Breast epithelium (tissue), 4 donors: ENCODE measurements at regions not wholly inside any gene's neighbourhood (a gene's known extent, or its start where the extent isn't known, plus 50 kb on each side); places are given as distances from the start of the nearest gene placed in this dataset.

ENCODE experiments used
- DNase-seq, 2 donors: peaks; one replicate each; pipeline ENCODE4 v3.0.0-alpha.2; 2019; ENCODE audit warnings: low spot score in 2 of 2
- H3K27ac ChIP-seq, 2 donors: fragments of 200-600 bp; sonication (generic) in 1 of 2; one replicate each; pipeline ENCODE4 v1.5.1; 2016 to 2019; ENCODE audit warnings: mild to moderate bottlenecking in 1 of 2
- H3K27me3 ChIP-seq, 2 donors: fragments of 200-600 bp; sonication (generic) in 1 of 2; one replicate each; pipeline versions ENCODE4 v1.5.1 to v1.6.0; 2017 to 2019; ENCODE audit warnings: control low read depth in 1 of 2, mild to moderate bottlenecking in 1 of 2
- H3K36me3 ChIP-seq: fragments of 200-600 bp; one replicate; pipeline ENCODE4 v1.5.1; 2019
- H3K4me1 ChIP-seq, 2 donors: fragments of 200-600 bp; sonication (generic); one replicate each; pipeline ENCODE4 v1.5.1; 2016 to 2019; ENCODE audit warnings: control low read depth in 1 of 2
- H3K4me3 ChIP-seq, 3 donors: fragments of 200-600 bp; sonication (generic); 1 replicate in 2 of 3; 2 replicates in 1 of 3; pipeline ENCODE4 v1.5.1; 2016 to 2019; ENCODE audit warnings: mild to moderate bottlenecking in 3 of 3, moderate library complexity in 2 of 3
- H3K9me3 ChIP-seq, 2 donors: fragments of 200-600 bp; sonication (generic) in 1 of 2; one replicate each; pipeline ENCODE4 v1.5.1; 2016 to 2019; ENCODE audit warnings: control low read depth in 1 of 2
- POLR2A ChIP-seq: fragments of 450-650 bp; IDR thresholded peaks from one replicate; pipeline ENCODE4 v1.6.1; 2016; ENCODE audit warnings: antibody characterized with exemption, mild to moderate bottlenecking, moderate library complexity
- POLR2AphosphoS5 ChIP-seq, 3 donors: sonication (generic); formaldehyde crosslinking; IDR thresholded peaks; one replicate each; pipeline ENCODE4 v1.6.1; 2017; ENCODE audit warnings: antibody characterized with exemption in 3 of 3
- intact Hi-C: fragments of 100-400 bp; cut with DNase I; formaldehyde crosslinking; loops from one replicate; pipeline ENCODE4 v1.15.1; 2023; ENCODE audit warnings: low total_unique reads
- TF ChIP-seq, protein P1 (sequence below), 3 donors: fragments of 450-650 bp; IDR thresholded peaks; one replicate each; pipeline ENCODE4 v1.5.1; 2016 to 2017; ENCODE audit warnings: antibody characterized with exemption in 3 of 3, mild to moderate bottlenecking in 3 of 3, moderate library complexity in 3 of 3

DNA sequence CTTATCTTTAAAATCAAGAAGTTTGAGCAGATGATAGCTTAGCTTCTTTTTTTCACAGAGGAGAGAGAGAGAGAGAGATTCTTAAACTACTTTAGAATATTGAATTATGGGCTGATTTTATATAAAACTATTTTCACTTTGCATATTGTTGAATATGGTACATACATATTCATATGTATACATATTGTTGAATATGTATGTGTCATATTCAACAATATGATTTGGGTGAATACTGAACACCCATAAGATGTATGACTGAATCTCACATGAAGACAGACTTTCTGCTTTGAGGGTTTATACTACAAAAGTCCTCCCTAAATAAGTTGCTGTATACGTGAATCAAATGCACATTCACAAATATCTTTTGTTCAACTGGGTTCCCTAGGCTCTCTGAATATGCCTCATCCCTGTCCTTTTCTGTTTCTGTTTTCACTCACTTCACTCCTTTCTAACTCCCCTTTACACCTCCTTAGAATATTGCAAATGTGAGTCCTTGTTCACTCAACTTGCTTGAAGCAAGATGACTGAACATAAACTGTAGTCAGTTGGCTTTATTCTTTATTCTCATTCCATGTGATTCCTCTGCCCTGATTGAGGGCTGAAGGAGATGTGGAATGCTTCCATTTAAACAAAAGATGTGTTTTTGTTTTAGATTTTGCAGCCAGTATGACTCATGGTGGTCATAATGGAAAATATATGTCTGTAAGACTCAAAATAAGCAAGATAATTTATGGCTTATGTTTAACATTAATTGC, 225.4 kb upstream of the DAB2 start:
- Histone ChIP-seq H3K4me1 (no peaks in the 10 kb centered on the region), H3K27me3 (no peaks in the 10 kb centered on the region), H3K9me3 (no peaks in the 10 kb centered on the region), H3K4me3 (no peak overlapping the region), H3K27ac (no peak overlapping the region), H3K36me3 (no peaks in the 10 kb centered on the region)
- intact Hi-C loops = no loop called here
- no peak for DNase-seq
- TF ChIP-seq POLR2A (no peak), POLR2AphosphoS5 (IDR thresholded peaks at IDR 0.05) (no peak)
- TF ChIP-seq, protein P1, sequence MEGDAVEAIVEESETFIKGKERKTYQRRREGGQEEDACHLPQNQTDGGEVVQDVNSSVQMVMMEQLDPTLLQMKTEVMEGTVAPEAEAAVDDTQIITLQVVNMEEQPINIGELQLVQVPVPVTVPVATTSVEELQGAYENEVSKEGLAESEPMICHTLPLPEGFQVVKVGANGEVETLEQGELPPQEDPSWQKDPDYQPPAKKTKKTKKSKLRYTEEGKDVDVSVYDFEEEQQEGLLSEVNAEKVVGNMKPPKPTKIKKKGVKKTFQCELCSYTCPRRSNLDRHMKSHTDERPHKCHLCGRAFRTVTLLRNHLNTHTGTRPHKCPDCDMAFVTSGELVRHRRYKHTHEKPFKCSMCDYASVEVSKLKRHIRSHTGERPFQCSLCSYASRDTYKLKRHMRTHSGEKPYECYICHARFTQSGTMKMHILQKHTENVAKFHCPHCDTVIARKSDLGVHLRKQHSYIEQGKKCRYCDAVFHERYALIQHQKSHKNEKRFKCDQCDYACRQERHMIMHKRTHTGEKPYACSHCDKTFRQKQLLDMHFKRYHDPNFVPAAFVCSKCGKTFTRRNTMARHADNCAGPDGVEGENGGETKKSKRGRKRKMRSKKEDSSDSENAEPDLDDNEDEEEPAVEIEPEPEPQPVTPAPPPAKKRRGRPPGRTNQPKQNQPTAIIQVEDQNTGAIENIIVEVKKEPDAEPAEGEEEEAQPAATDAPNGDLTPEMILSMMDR (IDR thresholded peaks at IDR 0.05) = no peak

DNA sequence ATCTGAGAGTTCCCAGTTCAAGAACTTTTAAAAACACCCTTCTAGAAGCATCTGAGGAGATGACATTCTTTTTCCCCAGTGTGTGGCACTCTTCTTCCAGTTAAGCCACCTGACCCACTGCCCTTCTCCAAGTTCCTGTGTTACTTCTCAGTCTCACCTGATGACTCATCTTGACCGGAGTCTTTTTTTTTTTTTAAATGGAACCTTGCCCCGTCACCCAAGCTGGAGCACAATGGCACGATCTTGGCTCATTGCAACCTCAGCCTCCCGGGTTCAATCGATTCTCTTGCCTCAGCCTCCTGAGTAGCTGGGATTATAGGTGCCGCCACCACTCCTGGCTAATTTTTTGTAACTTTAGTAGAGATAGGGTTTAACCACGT, 224.1 kb upstream of the DAB2 start:
- no peak for DNase-seq
- TF ChIP-seq POLR2AphosphoS5 (IDR thresholded peaks at IDR 0.05) (no peak), POLR2A (no peak)
- TF ChIP-seq, protein P1 (IDR thresholded peaks at IDR 0.05) = no peak
- Histone ChIP-seq H3K36me3 (no peaks in the 10 kb centered on the region), H3K27me3 (no peaks in the 10 kb centered on the region), H3K9me3 (no peaks in the 10 kb centered on the region), H3K4me1 (no peaks in the 10 kb centered on the region), H3K27ac (no peak overlapping the region), H3K4me3 (no peak overlapping the region)
- intact Hi-C loops = no loop called here

DNA sequence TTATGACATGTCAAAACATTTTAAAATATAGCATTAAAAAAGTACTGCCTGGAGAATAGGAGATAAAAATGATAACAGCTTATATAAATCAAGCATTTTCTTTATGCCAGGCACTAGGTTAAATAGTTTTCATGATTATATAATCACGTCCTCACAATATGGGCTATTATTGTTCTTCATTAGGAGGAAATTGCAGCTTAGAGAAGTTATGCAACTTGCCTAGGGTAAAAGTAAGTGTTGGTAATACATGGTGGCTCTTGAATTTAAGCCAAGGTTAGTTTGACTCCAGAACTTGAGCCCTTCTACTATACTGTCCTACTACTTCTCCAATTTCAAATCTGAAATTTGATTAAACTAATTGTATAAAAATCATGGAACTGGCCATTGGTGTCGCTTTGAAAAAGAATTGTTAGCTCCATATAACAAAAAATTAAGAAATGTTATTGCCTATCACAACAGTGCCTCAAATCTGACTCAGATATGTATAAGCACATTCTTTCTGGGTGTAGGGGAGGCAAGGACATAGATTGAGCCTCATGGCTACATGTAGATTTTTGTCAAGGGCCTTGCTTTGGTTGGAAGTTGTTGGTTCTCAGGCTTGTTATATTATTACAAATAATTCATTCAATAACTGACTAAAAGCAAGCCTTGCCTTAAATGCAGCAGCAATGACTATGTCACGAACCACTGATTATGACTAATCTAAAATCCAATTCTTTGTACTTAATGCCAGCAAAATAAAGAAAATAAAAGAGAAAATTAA, 223.5 kb upstream of the DAB2 start:
- no peaks in the 10 kb centered on the region for H3K27me3 ChIP-seq
- no peaks in the 10 kb centered on the region for H3K36me3 ChIP-seq
- TF ChIP-seq POLR2AphosphoS5 (IDR thresholded peaks at IDR 0.05) = no peak
- TF ChIP-seq POLR2A = no peak
- TF ChIP-seq, protein P1 (IDR thresholded peaks at IDR 0.05) = no peak
- DNase-seq = no peak
- H3K4me1 ChIP-seq = no peaks in the 10 kb centered on the region
- H3K9me3 ChIP-seq = no peaks in the 10 kb centered on the region
- H3K4me3 ChIP-seq = no peak overlapping the region
- intact Hi-C loops = no loop called here
- no peak overlapping the region for H3K27ac ChIP-seq

DNA sequence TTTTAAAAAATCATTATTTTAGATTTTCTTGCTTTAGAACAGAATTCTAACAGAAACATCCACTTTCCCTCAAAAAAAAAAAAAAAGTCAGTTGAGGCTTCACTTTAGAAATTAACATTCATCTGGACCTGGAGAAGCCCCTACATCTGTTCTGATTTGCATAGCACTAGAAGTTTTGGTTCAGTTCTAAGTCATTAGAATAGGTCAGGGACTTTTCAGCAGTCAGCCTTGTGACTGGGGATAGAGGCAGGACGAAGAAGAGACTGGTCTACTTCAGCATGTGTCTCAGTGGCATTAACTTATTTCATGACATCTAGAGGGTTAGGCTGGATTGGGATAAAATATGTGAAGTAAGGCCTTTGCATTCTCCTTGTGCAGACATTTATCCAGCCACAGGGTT, 215.8 kb upstream of the DAB2 start:
- no peak for DNase-seq
- Histone ChIP-seq H3K27me3 (no peaks in the 10 kb centered on the region), H3K9me3 (no peaks in the 10 kb centered on the region), H3K27ac (no peak overlapping the region), H3K4me1 (no peaks in the 10 kb centered on the region), H3K4me3 (no peak overlapping the region), H3K36me3 (peaks cover 4% of the 10 kb centered on the region)
- intact Hi-C loops = no loop called here
- TF ChIP-seq POLR2A = no peak
- TF ChIP-seq POLR2AphosphoS5 (IDR thresholded peaks at IDR 0.05) = no peak
- TF ChIP-seq, protein P1 (IDR thresholded peaks at IDR 0.05) = no peak

DNA sequence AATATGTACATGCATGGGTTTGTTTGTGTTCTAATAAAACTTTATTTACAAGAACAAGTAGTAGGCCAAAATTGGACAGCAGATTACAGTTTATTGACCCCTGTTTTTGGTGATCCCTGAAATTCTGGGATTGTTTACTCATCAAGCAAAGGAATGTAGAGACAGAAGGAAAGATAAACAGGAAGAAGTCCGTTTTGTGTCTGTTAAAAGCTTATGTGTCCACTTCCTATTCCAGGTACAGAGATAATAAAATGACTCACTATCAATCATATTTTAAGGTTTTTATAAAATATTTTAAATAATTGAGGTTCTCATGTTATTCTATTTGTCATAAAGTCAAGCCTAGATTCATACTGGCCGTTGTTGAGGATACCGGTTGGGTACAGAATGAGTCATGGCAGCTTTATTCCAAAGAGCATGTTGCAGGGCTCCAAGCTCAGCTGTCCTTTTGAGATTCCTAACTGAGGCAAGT, 214.9 kb upstream of the DAB2 start:
- Histone ChIP-seq H3K27me3 (no peaks in the 10 kb centered on the region), H3K27ac (no peak overlapping the region), H3K4me3 (no peak overlapping the region), H3K4me1 (no peaks in the 10 kb centered on the region), H3K36me3 (peaks cover 4% of the 10 kb centered on the region), H3K9me3 (no peaks in the 10 kb centered on the region)
- no peak for DNase-seq
- TF ChIP-seq, protein P1 (IDR thresholded peaks at IDR 0.05) = no peak
- TF ChIP-seq POLR2A (no peak), POLR2AphosphoS5 (IDR thresholded peaks at IDR 0.05) (no peak)
- intact Hi-C loops = no loop called here
